ENCODE measurements at regions not wholly inside any gene's neighbourhood (a gene's known extent, or its start where the extent isn't known, plus 50 kb on each side); places are given as distances from the start of the nearest gene placed in this dataset.

DNA sequence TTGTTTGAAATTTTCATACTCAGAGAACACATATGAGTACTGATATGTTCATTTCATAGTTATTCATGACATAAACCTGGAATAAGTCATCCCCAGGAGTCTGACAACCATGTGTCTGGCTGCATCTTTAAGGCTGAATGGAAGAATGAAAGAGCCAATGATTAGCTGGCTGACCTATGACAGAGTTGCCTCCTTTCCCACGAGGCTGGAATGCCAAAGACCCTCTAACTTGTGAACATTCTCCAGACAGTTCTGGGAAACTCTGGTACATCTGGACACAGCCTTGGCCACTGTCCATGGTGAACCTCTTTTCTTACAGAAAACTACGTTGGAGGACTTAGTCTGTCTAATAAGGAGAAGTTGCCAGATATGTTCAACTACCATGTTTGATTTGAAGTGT is 380.8 kb upstream of the MKI67 start:
- DNase-seq (ENCODE audit: low spot score) (no peak), ATAC-seq (ENCODE audit: low read depth) (no peak)
- Histone ChIP-seq H3K9me3 (ENCODE audit: severe bottlenecking) (no peaks in the 10 kb centered on the region), H3K4me1 (ENCODE audit: insufficient read depth, poor library complexity, severe bottlenecking) (no peaks in the 10 kb centered on the region), H3K4me3 (ENCODE audit: severe bottlenecking) (no peak overlapping the region), H3K27me3 (ENCODE audit: insufficient read depth, poor library complexity, severe bottlenecking) (no peaks in the 10 kb centered on the region), H3K27ac (ENCODE audit: poor library complexity, severe bottlenecking) (no peak overlapping the region), H3K36me3 (ENCODE audit: low read depth) (no peaks in the 10 kb centered on the region)
- TF ChIP-seq CTCF (IDR thresholded peaks at IDR 0.05; ENCODE audit: poor library complexity, severe bottlenecking): no peak

GRCh38 chr10:128511284-128511683 is 385.1 kb upstream of the MKI67 start:
- no peak overlapping the region for H3K27ac ChIP-seq (ENCODE audit: poor library complexity, severe bottlenecking)
- no peak for DNase-seq (ENCODE audit: low spot score)
- no peaks in the 10 kb centered on the region for H3K27me3 ChIP-seq (ENCODE audit: insufficient read depth, poor library complexity, severe bottlenecking)
- no peaks in the 10 kb centered on the region for H3K36me3 ChIP-seq (ENCODE audit: low read depth)
- no peaks in the 10 kb centered on the region for H3K9me3 ChIP-seq (ENCODE audit: severe bottlenecking)
- H3K4me3 ChIP-seq (ENCODE audit: severe bottlenecking): no peak overlapping the region
- no peak for ATAC-seq (ENCODE audit: low read depth)
- no peak for TF ChIP-seq CTCF (IDR thresholded peaks at IDR 0.05; ENCODE audit: poor library complexity, severe bottlenecking)
- H3K4me1 ChIP-seq (ENCODE audit: insufficient read depth, poor library complexity, severe bottlenecking): no peaks in the 10 kb centered on the region

DNA sequence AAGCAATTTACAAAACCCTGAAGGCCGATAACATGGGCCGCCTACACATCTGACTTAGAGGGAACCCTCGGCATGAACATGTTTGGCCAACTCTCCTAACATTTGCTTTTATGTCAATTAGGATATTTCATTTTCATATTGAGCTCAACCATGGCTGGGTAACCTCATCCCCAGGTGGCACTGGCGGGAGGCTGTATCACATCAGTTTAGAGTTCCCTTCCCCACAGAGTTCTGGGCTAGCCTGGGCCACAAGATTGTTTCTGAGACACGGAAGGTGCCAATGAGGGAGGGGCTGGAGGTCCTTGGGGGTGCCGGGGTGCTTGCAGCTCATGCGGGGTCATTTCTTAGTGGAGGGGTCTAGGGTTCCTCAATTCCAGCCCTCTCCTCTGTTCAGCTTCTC is 386.5 kb upstream of the MKI67 start:
- Histone ChIP-seq H3K9me3 (ENCODE audit: severe bottlenecking) (no peaks in the 10 kb centered on the region), H3K4me3 (ENCODE audit: severe bottlenecking) (no peak overlapping the region), H3K36me3 (ENCODE audit: low read depth) (no peaks in the 10 kb centered on the region), H3K4me1 (ENCODE audit: insufficient read depth, poor library complexity, severe bottlenecking) (no peaks in the 10 kb centered on the region), H3K27me3 (ENCODE audit: insufficient read depth, poor library complexity, severe bottlenecking) (no peaks in the 10 kb centered on the region), H3K27ac (ENCODE audit: poor library complexity, severe bottlenecking) (no peak overlapping the region)
- DNase-seq (ENCODE audit: low spot score) (no peak), ATAC-seq (ENCODE audit: low read depth) (no peak)
- no peak for TF ChIP-seq CTCF (IDR thresholded peaks at IDR 0.05; ENCODE audit: poor library complexity, severe bottlenecking)

DNA sequence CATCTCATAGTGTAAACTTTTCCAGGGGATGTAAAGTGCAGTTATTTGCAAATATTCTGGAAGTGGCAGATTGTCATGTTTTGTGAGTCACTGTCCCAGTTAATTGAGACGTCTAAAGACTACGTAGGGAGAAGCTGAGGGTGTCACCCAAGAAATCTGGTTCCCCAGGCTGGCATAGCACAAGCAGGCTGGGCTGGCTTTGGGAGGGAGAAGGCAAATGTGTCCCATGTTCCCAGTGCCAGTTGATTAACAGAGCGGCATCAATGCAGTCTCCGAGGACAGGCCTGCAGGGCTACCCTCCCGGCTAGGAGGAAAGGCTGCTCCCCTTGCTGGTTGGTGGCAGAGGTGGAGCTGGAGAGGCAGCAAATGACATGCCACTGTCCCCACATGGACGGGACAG is 388.3 kb upstream of the MKI67 start:
- ATAC-seq (ENCODE audit: low read depth) (no peak), DNase-seq (ENCODE audit: low spot score) (no peak)
- Histone ChIP-seq H3K4me3 (ENCODE audit: severe bottlenecking) (no peak overlapping the region), H3K9me3 (ENCODE audit: severe bottlenecking) (no peaks in the 10 kb centered on the region), H3K27ac (ENCODE audit: poor library complexity, severe bottlenecking) (no peak overlapping the region), H3K27me3 (ENCODE audit: insufficient read depth, poor library complexity, severe bottlenecking) (no peaks in the 10 kb centered on the region), H3K36me3 (ENCODE audit: low read depth) (no peaks in the 10 kb centered on the region), H3K4me1 (ENCODE audit: insufficient read depth, poor library complexity, severe bottlenecking) (no peaks in the 10 kb centered on the region)
- TF ChIP-seq CTCF (IDR thresholded peaks at IDR 0.05; ENCODE audit: poor library complexity, severe bottlenecking): no peak

DNA sequence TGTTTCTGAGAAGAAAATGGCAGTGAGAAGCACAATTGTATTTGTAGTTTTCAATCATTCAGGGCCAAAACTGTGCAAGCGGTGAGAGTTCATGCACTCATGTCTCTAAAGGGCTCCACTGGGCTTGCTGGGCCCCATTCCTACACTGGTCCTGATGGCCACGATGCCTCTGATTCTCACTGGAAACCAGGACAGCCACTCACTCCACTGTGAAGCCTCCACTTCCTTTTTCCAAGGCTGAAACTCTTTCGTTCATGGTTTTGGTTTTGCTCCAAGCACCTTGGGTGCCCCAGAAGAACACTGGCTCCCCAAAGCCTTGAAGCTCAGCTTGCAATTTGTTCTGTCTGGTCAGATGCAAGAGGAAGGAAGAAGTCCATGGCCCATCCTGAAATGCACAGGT is 390.0 kb upstream of the MKI67 start:
- no peak for TF ChIP-seq CTCF (IDR thresholded peaks at IDR 0.05; ENCODE audit: poor library complexity, severe bottlenecking)
- no peak for DNase-seq (ENCODE audit: low spot score)

More for the DNA sequence above, 390.0 kb upstream of the MKI67 start:
- Histone ChIP-seq H3K4me1 (ENCODE audit: insufficient read depth, poor library complexity, severe bottlenecking) (no peaks in the 10 kb centered on the region), H3K27ac (ENCODE audit: poor library complexity, severe bottlenecking) (no peak overlapping the region), H3K27me3 (ENCODE audit: insufficient read depth, poor library complexity, severe bottlenecking) (no peaks in the 10 kb centered on the region), H3K4me3 (ENCODE audit: severe bottlenecking) (no peak overlapping the region), H3K9me3 (ENCODE audit: severe bottlenecking) (no peaks in the 10 kb centered on the region), H3K36me3 (ENCODE audit: low read depth) (no peaks in the 10 kb centered on the region)
- no peak for ATAC-seq (ENCODE audit: low read depth)

Measured in RWPE2 (cell line).